ENCODE measurements at regions not wholly inside any gene's neighbourhood (a gene's known extent, or its start where the extent isn't known, plus 50 kb on each side); places are given as distances from the start of the nearest gene placed in this dataset.
A peak's percentile ranks its signal among the peaks of the same experiment; 100 is the strongest.

DNA sequence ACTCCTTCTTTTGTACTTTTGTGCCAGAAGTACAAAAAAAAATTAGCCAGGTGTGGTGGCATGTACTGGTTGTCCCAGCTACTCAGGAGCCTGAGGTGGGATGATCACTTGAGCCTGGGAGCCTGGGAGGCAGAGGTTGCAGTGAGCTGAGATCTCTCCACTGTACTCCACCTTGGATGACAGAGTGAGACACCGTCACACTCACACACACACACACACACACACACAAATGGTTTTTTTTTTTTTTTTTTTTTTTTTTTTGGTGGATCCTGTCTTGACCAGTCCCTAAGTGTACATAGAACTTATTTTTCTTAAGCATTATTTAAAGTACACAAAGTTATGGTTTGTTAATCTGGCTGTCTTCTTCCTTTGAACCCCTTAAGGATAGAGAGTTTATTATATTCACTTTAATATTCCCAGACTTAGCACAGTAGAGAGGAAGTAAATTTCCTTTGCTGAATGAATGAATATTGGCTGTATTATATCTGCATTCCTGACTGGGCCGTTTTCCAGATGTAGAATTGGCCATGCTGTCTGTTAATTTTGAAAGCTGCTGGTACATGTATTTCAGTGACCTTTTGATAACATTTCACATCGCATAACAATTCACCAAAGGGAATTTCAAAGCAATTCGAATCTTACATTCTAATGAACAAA, 429.0 kb upstream of the ZNF608 start:
- no peak for DNase-seq (ENCODE audit: low read depth)

DNA sequence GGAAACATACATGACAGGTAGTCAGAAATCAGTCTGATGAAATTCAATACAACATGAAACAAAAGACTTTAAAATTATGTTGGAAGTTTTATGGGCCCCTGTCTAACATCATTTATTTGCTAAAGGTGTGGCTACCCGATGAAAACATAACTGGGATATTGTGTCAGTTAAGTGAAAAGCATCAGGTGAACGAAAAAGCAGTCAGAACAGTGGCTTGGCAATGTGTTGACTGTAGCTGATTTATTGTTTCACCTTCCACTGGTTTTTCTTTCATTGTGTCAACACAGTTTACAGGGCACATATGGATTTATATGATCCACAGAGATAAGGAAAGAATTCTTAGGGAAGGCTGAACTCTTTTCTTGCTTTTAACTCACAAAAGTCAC, 429.6 kb upstream of the ZNF608 start:
- no peak for DNase-seq (ENCODE audit: low read depth)

DNA sequence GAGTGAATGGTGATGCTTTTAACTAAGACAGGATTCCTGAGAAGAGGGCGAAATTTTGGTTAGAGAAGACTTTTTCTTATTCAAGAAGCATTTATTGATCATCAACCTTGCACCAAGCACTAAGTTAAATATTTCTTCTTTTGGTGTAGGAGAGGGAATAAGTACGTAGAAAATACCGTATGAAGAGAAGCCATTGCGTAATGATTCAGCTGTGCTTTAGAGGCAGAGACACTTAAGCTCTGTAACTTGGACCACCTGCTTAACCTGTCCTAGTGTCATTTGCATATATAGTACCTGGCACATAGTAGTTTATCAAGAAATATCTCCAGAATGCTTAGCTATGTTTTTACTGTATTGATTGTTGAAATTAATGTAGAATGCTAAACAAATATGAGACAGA, 430.9 kb upstream of the ZNF608 start:
- DNase-seq (ENCODE audit: low read depth) = no peak

DNA sequence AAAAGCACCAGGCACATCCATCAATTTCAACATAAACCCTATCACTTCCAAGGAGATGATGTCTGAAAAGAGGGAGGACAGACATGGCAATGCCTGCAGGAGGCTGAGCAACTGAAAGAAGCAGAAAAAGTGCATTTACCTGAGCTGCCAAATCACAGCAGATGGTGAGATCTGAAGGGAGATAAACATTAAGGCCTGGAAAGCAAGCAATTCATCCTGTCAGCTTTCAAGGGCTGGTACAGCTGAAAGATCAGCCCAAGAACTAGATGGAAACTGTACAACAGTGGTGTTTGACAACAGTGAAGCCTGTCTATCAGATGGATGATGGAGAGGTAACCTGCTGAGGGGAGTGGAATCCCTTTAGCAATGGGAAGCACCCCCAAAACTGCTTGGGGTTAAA, 433.2 kb upstream of the ZNF608 start:
- no peak for DNase-seq (ENCODE audit: low read depth)

DNA sequence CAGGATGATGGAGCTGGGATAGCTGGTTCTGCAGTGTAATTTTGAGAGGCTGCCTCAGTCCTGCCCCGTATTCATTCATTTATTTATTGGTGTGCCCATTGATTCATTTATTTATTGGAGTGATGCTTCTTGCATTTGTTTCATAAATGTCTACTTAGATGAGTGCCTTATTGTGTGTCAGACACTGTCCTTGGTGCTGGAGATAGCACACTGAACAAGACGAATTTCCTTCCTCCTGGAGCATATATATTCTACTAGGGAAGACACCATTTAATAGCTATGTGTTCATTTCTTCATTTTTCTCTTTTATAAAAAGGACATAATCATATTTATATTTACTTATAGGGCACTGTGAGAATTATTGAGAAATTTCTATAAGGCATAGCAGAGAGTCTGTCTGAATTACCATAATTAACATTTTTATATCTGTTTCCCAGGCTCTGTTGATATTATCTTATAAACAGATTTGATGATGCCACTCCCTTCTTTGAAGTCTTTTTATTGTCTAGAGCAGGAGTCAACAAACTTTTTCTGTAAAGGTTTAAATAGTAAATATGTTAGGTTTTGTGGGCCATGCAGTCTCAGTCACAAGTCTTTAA, 433.9 kb upstream of the ZNF608 start:
- DNase-seq (ENCODE audit: low read depth) = no peak

DNA sequence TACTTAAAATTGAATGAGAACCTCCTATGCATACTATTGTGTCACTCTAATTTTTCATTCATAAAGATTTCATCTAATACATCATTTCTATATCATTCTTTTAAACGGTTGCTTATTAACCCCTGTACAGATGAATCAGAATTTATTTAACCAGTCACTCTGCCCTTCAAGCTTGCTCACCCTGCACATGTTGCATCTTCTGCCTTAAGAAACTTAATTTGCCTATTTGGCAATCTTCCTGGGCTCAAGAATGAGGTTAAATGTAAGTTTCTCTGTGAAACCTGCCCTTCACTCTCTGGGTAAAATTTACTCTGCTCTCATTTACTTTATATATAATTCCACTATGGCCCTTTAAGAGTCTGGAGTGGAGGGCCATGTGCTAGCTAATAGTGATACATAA, 434.7 kb upstream of the ZNF608 start:
- DNase-seq (ENCODE audit: low read depth) = no peak

DNA sequence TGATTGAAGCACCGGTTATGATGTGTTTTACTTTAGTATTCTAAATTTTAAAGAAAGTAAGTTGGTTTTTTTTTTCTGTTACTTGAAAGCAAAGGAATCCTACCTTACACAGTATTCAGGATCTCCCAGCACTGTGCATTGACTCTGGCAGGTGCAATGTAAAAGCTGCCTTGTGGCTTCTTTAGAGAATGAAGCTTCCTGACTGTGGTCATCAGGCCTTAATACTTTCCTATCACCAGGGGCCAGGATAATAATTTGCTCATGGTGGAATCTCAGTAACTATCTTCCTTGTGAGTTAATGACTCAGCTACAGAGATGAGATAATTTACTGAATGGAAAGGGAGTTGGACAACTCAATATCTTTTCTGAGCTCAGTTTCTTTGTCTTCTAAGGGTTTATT, 435.5 kb upstream of the ZNF608 start:
- no peak for DNase-seq (ENCODE audit: low read depth)

DNA sequence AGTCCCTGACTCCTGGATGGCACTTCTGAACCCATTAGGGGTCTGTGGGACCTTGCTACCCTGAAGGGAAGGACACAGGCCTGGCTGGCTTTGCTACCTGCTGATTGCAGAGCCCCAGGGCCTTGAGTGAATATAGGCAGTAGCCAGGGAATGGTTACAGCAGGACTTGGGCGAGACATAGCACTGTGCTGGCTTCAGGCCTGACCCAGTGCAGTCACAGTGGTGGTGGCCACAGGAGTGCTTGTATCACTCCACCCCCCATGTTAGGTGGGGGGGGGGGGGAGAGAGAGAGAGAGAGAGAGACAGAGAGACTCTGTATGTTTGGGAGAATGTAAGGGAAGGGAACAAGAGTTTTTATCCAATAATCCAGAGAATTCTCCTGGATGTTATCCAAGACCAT, 439.3 kb upstream of the ZNF608 start:
- DNase-seq (ENCODE audit: low read depth) = no peak

DNA sequence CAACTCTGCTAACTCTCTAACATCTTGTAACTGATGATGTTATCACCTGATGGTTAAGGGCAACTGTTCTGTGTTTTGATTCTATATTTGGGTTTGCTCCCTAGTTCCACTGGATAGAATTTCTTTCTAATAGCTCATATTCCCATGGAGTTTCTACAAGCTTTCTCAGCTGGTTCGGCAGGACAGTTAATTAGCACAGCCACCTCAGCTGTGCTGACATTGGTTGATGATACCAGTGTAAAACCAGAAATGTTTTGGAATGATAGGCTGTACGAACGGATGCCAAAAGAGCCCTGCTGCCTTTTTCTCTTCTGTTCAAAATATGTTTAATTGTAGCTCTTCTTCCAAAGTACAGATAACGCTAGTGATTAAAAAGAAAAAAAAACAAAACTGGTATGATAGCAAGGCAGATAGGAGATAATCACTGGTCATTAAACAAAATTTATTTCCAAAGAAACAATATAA, 440.5 kb upstream of the ZNF608 start:
- no peak for DNase-seq (ENCODE audit: low read depth)

DNA sequence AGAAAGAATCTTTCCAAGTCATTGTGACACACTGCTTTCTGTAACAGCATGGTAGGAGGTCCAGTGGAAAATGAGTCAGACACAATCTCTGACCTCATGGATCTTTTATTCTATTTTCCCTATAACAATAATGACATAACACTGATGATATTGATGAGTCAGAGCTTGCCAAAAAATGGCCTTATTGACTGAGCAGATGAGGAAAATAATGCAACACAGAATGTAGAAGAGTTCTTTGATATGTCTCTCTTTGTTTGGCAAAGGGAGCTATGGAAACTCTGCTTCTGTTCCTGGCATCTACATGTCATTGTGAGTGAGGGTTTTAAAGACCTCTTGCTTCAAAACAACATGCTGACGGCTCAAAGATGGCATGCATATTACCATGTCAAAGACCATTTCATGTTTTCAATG, 443.1 kb upstream of the ZNF608 start:
- no peak for DNase-seq (ENCODE audit: low read depth)

DNA sequence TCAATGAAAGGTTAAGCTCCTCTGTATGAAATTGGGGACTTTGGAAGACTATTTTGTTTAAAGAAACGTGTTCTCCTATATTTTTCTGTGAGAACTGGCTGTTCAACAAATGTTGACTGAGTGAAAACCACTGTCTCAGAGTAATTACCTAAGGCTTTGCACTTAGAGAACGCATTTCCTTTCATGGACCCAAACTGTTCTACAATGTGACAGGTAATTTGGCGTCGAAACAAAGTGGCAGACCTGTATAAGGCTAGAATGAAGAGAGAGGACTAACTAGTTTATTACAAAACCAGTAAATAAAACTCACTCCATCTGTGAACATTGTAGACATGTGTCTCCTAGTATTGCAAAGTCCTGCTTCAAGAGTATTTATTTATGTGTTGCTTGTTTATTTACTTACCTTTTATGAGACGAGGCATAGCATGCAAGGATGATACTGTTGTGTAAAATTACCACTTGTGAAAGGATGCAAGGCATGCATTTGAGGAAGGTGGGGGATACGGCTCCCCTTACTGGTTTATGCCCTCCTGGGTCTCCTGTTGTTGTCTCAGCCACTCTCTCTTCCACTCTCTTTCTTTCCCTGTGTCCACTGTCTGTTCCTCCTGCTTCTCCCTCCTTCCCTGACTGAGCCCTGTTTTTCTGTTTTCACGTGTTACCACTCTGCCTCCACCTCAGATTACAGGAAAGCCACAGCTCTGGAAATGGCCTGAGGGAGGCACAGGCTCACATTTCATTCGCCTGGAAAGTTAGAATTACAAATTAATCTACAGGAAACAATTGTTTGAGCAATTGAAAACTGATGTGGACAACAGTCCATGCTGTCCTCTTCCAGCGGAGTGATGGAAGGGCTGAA, 444.0 kb upstream of the ZNF608 start:
- DNase-seq (ENCODE audit: low read depth) = no peak

DNA sequence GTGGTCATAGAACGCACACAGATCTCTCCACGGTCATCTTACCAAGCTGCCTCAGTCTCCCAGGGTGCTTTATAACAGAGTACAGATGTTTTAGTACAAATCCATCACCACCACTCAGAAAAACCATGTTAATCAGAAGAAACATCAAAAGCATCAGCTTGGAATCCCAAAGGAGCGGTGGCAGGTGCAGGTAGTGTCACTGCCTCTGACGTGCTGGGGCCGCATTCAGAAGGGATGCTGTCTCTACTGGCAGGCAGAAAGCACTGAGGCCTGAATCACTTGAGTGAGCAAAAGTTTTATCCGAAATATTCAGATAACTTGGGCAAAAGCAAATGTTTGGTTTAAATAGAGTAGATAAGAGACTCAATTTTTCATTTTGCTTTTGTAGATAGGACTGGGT, 448.4 kb upstream of the ZNF608 start:
- DNase-seq (ENCODE audit: low read depth) = no peak

DNA sequence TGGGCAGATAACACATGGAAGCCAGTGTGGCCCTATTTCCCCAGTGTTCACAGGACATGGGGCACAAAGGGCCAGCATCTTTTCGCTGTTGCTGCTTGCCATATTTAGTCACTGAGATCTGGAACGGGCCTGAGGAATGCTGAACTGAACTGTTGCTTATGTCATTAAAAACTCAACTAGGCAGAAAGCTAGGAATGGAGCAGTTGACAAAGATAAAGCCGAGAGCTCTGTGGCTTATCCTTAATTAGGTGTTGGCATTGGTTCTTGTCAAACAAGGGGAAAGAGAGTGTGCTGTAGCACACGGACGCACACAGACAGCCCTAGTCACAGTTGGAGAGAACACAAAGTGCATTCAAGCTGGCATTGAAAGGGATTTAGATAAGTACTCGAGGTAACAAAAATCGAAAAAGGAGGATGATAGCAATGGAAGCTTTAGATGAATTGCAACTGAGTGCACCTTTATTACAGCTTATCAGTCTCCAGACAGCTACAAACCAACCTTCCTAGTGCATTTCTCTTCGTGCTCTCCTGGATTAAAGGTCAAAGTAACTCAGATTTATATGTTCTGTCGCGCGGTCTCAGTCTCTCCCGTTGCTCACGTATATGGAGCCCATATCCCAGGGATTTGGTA, 450.2 kb upstream of the ZNF608 start:
- DNase-seq (ENCODE audit: low read depth) = no peak

DNA sequence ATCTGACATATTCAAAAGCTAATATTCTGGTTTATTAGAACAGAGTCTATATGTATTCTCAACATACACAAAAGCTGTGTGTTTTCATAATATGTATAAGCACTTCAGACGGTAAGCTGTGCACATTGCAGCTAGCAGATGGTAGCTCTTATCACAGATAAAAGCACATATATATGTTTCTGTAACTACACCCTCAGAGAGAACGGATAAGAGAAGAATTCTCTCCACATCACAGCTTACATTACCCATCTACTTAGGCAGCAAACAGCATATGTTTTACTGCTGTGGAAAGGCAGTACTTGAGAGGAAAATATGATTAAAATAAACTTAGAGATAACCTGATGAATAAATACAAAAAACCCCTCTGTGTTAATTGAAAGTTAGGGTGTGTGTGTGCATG, 450.9 kb upstream of the ZNF608 start:
- DNase-seq (ENCODE audit: low read depth) = no peak

DNA sequence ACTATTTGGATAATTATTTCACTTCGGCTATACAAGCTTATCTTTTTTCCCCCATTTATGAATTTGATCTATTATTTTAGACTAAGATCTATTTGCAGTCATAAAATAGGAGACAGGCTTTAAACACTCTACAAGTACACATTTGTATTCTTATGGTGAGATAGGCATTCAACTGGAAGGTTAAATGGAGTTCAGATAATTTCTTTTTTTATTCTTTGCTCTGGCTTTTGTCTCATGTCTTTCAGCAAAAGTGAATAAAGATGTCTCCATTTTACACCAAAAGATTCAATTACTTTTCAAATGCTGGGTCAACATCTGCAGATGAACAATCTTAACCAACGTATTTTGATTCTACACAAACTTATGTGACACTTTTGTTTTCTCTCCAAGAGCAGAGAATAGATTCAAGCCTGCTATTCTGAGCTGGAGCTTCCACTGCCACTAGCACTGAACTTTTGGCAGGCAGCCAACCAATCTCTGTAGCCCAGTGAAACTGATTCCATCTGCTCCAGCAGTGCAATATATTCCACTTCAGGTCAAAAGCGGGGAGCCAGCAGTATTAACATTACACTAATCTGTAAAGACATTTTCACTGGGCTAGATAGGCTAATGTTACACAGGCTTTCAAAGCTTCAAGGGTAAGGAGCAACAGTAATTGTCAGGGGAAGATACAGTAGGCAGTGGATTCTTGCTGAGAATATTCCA, 452.0 kb upstream of the ZNF608 start:
- peak; percentile 63 for DNase-seq (ENCODE audit: low read depth)

DNA sequence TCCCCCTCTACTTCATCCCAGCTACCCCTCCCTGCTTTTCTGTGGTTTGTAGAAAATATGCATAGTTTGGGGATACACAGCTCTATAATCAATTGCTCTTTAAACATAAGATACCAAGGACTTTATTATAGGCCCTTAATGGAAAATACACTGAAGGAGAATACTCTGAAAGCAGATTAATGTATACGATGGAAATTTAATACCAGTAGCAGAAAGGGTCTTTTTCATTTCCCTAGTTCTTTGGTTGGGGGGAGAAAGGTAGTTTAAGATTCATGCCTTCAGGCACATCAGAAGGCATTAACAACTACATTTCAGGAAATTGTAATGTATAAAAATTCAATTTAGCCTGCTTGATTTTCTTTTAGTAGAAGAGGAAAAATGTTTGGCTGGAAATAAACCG, 452.9 kb upstream of the ZNF608 start:
- no peak for DNase-seq (ENCODE audit: low read depth)

DNA sequence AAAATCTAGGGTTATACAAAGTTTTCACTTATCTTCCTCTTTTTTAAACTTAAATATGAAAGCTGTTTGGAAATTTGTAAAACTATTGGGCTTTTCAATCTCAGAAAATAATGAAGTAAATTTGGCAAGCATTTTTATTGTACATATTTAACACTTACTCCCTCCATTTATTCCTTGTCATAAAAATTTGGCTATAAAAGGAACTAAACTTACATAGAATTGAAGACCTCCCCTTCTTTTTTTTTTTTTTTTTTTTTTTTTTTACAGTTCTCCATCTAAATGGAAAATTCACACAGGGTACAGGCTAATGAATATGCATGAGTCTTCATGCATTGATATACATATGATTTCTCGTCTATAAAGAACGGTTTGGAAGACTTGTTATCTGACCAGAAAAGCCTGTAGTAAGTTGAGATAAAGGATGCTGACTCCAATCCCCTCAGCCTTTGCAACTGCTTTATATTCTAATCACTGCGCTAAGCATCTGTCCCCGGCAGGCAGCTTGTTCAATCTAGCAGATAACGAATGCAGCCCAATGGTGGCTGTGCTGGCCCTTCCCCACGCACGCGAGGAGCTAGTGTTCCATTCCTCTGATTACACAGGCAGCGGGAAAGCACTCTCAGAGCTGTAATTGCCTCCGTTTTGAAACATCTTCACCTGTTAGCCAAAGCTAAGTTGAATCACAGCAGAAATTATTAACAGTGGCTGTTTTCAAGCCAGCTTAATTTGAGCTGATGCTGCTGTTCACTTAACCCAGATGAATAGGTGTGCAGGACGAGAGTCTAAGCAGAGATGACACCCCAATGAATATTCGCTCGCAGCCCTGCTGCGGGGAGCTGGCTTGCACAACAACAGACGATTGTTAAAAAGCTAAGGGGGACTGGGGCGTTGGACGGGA, 453.8 kb upstream of the ZNF608 start:
- no peak for DNase-seq (ENCODE audit: low read depth)

DNA sequence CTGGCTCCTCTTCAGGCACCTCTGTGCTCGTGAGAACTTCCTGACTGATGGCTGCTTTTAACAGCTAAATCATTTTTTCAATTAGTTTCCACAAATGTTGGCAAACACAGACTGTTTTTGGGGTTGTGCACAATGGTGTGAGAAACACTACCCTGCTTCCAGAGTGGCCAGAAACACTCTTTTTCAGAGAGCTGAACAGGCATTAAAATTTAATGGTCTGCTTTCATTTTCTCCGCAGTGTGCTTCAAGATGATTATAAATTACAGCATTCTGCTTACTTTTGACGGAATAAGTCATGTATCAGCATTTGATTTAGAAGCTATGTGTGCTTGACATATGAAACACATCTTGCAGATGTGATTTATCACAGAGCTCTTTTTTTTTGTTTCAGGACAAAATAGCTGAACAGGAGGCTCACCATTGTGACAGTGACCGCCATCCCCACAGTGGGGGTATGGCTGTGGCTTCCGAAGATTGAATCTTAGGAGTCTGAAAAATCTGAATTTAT, 454.5 kb upstream of the ZNF608 start:
- no peak for DNase-seq (ENCODE audit: low read depth)

DNA sequence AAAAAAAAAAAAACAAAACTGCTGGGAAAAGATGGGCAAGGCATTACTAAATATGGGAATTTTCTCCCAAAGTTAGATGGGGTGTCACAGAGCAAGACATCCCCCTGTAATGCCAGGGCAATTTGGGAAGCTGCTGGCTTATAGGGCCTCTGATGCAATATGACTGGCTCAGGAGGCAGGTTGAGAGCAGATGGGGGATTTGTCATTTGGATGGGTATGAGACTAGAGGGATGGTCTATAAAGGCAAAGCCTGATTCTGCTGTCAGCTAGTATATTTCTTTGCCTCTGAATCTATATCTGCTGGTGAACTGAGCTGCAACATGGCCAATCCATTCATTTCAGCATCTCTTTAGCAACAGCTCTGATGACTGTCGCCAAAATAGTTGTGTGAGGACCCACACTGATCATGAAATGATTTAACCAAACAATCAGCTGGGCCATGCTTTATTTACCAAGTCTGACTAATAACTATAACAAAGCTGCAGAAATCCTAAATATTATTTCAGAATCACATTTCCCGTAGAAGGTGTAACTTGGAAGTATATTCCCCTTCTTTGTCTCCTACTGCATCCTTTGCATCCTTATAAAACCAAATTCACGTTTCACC, 455.1 kb upstream of the ZNF608 start:
- DNase-seq (ENCODE audit: low read depth) = no peak

DNA sequence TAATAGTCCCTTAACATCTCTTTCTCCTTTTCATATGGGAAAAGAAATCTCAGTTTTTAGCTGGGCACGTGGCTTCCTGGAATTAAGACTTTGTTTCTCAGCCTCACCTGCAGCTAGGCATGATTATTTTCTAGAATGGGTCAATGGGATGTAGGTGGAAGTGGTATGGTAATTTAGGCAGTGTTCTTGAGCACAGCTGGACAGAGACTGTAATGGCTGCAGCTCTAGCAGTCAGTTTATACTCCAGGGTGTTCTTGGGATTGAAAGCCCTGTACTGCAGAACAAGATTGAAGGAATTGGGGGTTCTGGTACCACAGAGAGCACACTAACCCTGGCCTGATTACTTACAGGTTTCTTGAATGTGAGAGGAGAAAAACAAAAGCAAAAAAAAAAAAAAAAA, 455.9 kb upstream of the ZNF608 start:
- no peak for DNase-seq (ENCODE audit: low read depth)

Data from non-pigmented ciliary epithelial cell (primary cell).